Stomach smooth muscle (tissue), 2 donors: ENCODE measurements at regions not wholly inside any gene's neighbourhood (a gene's known extent, or its start where the extent isn't known, plus 50 kb on each side); places are given as distances from the start of the nearest gene placed in this dataset.
"Not testable (repeated sequence)": the region's sequence is repeated elsewhere in the genome, so short reads cannot be mapped to it uniquely, and the experiment has no call there.

Source experiments
- H3K27ac ChIP-seq: one replicate; pipeline ENCODE4 v1.7.0; 2013; ENCODE audit warnings: mild to moderate bottlenecking, low read length, inconsistent platforms
- H3K27me3 ChIP-seq, 2 donors: one replicate each; pipeline ENCODE4 v1.7.0; 2013; ENCODE audit warnings: low read length in 2 of 2; ENCODE audit not compliant: insufficient read depth in 2 of 2, control insufficient read depth in 1 of 2
- H3K36me3 ChIP-seq, 2 donors: one replicate each; pipeline ENCODE4 v1.7.0; 2013; ENCODE audit warnings: low read length in 2 of 2; ENCODE audit not compliant: control insufficient read depth in 2 of 2, insufficient read depth in 2 of 2
- H3K4me1 ChIP-seq: one replicate; pipeline ENCODE4 v1.7.0; 2013; ENCODE audit warnings: low read length; ENCODE audit not compliant: control insufficient read depth, insufficient read depth
- H3K4me3 ChIP-seq, 2 donors: one replicate each; pipeline ENCODE4 v1.7.0; 2013; ENCODE audit warnings: low read length in 2 of 2
- H3K9ac ChIP-seq, 2 donors: one replicate each; pipeline ENCODE4 v1.7.0; 2013; ENCODE audit warnings: low read length in 2 of 2, mild to moderate bottlenecking in 1 of 2
- H3K9me3 ChIP-seq, 2 donors: one replicate each; pipeline ENCODE4 v1.7.0; 2013; ENCODE audit warnings: low read length in 2 of 2; ENCODE audit not compliant: control insufficient read depth in 2 of 2
- donor health status: healthy.
- donor health status: Pancreatic carcinoma.

DNA sequence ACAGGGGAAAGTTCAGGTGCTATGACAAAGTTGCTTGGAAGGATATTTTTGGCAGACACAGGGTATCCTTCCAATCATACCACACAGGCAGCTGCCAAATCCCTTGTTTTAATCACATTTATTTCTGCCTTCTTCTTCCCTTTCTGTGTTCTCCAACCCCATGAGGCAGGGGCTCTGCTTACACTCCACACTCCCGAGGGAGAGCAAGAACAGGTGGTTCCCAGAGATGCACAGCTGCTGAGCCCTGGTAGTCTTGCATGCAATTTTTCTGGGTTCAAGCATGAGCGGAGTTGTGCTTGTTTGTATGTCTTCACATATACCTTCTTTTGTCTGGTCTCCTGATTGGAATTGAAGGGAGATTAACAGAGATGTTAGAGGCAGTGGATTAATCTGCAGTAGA lies 251.7 kb upstream of the ST6GAL2 start:
- H3K36me3 ChIP-seq: no peaks in the 10 kb centered on the region
- no peaks in the 10 kb centered on the region for H3K27me3 ChIP-seq
- H3K27ac ChIP-seq: no peak overlapping the region
- no peak overlapping the region for H3K4me3 ChIP-seq
- H3K4me1 ChIP-seq: no peaks in the 10 kb centered on the region
- no peaks in the 10 kb centered on the region for H3K9me3 ChIP-seq
- no peak overlapping the region for H3K9ac ChIP-seq

DNA sequence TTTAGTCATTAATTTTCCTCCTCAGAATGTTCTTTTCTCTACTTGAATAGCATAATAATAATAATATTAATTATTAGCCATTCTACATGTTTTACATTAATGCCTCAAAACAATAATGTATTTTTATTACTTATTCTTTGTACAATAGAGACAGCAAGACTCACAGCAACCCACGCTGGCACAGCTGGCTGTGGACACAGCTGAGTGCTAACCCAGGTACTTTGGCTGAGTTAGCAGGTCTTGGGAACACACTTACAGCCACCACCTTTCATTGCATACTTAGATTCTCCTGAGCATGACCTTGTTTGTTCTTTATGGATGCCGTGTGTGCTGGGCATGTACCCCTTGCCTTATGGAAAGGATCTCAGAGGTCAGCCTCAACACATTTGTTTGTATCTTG lies 260.2 kb upstream of the ST6GAL2 start:
- Histone ChIP-seq H3K9ac (no peak overlapping the region), H3K4me1 (no peaks in the 10 kb centered on the region), H3K27ac (no peak overlapping the region), H3K27me3 (no peaks in the 10 kb centered on the region), H3K9me3 (no peaks in the 10 kb centered on the region), H3K36me3 (no peaks in the 10 kb centered on the region), H3K4me3 (no peak overlapping the region)

DNA sequence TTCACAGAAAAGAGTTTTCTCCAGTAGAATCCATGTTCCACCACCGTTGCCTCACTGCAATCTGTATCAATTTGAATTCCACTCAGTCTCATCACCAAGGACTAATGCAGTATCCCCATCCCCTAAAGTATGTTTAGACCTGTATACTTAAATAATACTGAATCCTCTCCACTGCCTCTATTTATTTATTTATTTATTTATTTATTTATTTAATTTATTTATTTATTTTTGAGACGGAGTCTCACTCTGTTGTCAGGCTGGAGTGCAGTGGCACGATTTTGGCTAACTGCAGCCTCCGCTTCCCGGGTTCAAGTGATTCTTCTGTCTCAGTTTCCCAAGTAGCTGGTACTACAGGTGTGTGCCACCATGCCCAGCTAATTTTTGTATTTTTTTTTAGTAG lies 260.7 kb upstream of the ST6GAL2 start:
- H3K27ac ChIP-seq, H3K9me3 ChIP-seq, H3K36me3 ChIP-seq, H3K27me3 ChIP-seq, H3K4me1 ChIP-seq, H3K9ac ChIP-seq, H3K4me3 ChIP-seq: not testable (repeated sequence)

DNA sequence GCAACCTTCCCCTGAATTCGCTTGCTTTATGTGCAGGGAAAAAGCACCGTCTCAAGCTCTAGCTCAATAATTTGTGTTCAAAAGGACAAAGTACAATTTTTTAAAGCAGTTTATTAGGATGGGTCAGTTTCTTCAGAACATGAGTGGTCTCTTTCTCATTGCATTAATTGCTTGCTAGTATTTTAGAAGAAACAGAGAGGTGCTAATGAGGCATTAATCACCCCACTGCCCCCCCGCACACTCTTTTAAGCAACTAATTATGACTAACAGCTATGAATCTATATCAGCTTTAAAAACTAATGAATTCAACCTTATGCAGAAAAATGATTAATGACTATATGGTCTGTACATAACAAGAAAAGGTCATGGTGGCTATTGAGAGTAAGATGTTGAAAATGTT lies 262.1 kb upstream of the ST6GAL2 start:
- Histone ChIP-seq H3K27me3 (no peaks in the 10 kb centered on the region), H3K4me1 (no peaks in the 10 kb centered on the region), H3K9me3 (no peaks in the 10 kb centered on the region), H3K4me3 (no peak overlapping the region), H3K36me3 (no peaks in the 10 kb centered on the region), H3K27ac (no peak overlapping the region), H3K9ac (no peak overlapping the region)

DNA sequence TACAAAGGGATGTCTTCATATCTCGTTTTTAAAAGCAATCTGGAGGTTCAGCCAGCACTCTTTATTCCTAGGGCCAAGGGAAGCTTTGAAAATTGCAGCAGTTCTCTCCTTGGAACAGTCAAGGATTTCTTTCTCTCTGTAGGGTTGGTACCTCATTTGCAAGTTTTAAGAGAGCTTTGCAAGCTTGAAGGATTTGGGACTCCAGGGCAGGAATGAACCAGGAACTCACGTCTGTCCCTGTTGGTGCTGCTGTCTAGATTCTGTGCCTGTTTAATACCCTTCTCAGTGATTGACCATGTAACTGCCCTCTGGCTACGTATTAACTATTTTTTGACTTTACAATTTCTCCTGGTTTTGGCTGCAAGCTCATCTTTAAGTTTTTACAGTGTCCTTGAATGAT lies 262.5 kb upstream of the ST6GAL2 start:
- H3K27me3 ChIP-seq: no peaks in the 10 kb centered on the region
- no peak overlapping the region for H3K27ac ChIP-seq
- no peaks in the 10 kb centered on the region for H3K4me1 ChIP-seq
- no peak overlapping the region for H3K4me3 ChIP-seq
- no peak overlapping the region for H3K9ac ChIP-seq
- peaks cover 0 to 3% of the 10 kb centered on the region in 2 donors for H3K9me3 ChIP-seq
- H3K36me3 ChIP-seq: no peaks in the 10 kb centered on the region

DNA sequence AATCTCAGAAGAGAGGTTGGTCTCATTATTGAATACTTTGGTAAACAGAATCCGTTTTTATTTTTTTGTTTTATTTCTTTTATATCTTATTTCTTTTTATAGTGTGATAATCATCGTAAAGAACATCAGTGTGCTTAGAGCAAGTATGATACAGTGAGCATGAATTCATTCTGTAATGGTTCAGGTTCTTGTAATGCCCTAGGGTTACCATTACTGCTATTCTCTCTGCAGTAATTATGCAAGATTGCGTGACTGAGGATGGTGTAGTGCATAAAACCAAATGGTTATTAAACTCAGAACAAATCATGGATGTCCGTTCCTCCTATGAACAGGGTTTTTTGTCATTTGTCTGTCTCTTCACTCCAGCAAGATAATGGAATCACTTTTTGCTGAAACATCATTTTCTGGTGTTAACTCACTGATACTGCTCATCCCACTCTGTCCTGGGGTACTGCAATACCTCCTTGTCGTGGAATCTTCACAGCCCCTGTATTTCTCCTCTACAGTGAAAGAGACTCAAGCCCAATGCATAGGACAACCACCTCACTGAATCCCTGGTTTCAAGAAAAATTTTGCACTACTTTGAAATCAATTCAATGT lies 274.8 kb upstream of the ST6GAL2 start:
- peaks cover 0 to 3% of the 10 kb centered on the region in 2 donors for H3K27me3 ChIP-seq
- H3K36me3 ChIP-seq: no peaks in the 10 kb centered on the region
- H3K9ac ChIP-seq: no peak overlapping the region
- no peak overlapping the region for H3K4me3 ChIP-seq
- H3K9me3 ChIP-seq: peaks cover 0 to 2% of the 10 kb centered on the region in 2 donors
- H3K4me1 ChIP-seq: no peaks in the 10 kb centered on the region
- H3K27ac ChIP-seq: no peak overlapping the region

DNA sequence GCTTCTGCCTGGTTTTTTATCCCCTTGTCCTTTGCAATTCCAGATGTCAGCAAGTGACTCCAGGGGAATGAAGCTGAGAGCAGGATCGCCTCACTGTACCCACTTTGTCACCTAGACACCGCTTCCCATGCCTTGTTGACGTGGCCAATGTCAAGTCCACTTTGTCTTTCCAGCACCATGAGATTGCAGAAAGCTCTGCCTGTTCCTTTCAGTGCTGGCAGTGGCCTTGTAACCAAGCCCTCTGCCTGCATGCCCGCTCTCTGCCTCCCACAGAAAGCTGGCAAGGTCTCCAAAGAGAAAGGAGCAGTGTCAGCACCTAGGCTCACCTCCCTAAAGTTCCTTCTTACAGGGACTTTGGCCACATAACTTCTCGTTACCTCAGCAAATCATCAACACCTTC lies 282.2 kb upstream of the ST6GAL2 start:
- no peaks in the 10 kb centered on the region for H3K4me1 ChIP-seq

DNA sequence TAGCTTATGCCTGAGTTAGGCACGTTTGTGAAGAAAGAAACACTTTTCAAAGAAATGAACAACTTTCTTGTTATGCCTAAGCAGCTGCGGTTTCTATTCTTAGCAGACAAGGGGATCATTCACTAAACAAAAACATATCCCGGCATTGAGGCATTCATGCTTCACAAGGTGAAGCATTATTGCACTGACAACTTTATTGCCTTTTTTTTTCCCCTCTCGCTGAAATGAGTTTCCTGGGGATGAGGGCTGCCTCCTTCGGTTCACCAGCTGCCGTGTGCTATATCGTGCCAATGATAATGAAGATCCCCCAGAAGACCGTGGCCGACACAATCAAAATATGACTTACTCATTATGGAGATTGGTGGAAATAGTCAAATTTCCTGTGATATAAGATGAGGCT lies 288.2 kb upstream of the ST6GAL2 start:
- no peak overlapping the region for H3K4me3 ChIP-seq
- H3K36me3 ChIP-seq: no peaks in the 10 kb centered on the region
- H3K27ac ChIP-seq: no peak overlapping the region
- H3K9me3 ChIP-seq: no peaks in the 10 kb centered on the region
- H3K9ac ChIP-seq: no peak overlapping the region
- no peaks in the 10 kb centered on the region for H3K27me3 ChIP-seq
- H3K4me1 ChIP-seq: no peaks in the 10 kb centered on the region

More for the DNA sequence above, 282.2 kb upstream of the ST6GAL2 start:
- Histone ChIP-seq H3K4me3 (no peak overlapping the region), H3K27me3 (no peaks in the 10 kb centered on the region), H3K9ac (no peak overlapping the region), H3K27ac (no peak overlapping the region), H3K9me3 (no peaks in the 10 kb centered on the region), H3K36me3 (no peaks in the 10 kb centered on the region)

DNA sequence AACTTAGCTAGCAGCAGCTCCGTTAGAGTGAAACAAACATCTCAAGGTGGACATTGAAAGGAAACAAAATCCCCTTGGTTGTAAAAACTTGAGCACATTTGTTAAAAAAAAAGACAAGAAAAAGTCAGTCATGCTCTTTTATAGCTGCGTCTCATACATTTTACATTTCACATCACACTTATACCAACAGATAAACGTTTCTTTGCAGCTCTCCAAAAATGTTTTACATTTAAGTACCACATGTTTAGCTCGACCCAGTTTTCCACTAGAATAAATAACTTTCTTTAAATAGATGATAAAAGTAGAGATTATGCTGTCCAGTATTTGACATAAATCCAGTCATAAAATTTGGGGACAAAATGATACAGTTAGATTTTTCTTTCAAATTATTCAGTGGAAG lies 297.0 kb upstream of the ST6GAL2 start:
- Histone ChIP-seq H3K27me3 (no peaks in the 10 kb centered on the region), H3K36me3 (no peaks in the 10 kb centered on the region), H3K4me1 (no peaks in the 10 kb centered on the region), H3K4me3 (no peak overlapping the region), H3K9ac (no peak overlapping the region), H3K27ac (no peak overlapping the region), H3K9me3 (peaks cover 0 to 6% of the 10 kb centered on the region in 2 donors)

DNA sequence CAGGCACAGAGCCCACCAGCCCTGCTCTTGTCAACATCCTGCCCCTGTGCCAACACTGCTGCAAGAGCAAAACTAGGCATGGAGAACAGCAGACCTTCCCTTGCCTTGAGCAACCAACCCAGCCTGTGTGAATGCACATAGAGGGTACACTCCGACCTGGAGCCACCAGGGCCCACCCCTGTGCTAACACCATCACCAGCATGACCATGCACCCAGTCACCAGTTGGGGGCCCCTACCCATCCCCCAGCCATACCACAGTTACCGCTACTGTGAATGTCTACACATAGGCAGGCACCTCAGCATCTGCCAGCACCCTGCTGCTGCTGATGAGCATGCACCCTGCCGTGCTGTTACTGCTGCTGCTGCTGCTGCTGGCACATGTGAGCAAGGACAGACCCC lies 301.9 kb upstream of the ST6GAL2 start:
- Histone ChIP-seq H3K9me3 (peaks cover 0 to 8% of the 10 kb centered on the region in 2 donors), H3K4me3 (no peak overlapping the region), H3K27ac (no peak overlapping the region), H3K4me1 (no peaks in the 10 kb centered on the region), H3K27me3 (no peaks in the 10 kb centered on the region), H3K9ac (no peak overlapping the region), H3K36me3 (no peaks in the 10 kb centered on the region)

DNA sequence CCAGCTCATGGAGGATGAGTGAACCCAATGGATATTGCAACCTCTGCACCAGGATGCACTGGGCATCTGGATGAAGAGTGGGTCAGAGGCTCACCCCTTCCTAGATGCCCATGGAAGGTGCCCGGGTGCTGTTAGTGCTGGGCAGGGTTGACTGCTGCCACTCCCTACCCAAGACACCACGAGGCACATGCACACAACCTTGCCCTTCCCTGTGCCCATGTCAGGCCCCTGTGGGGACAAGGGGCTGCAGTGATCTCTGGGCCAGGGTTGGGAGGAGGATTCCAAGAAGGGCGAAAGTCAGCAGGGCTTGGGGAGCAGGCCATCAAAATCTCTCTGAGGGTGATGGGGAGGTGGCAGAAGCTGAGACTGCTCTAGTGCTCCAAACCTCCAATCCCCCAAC lies 309.7 kb upstream of the ST6GAL2 start:
- H3K36me3 ChIP-seq: no peaks in the 10 kb centered on the region

More for the DNA sequence above, 309.7 kb upstream of the ST6GAL2 start:
- Histone ChIP-seq H3K4me3 (no peak overlapping the region), H3K27ac (no peak overlapping the region), H3K9me3 (no peaks in the 10 kb centered on the region), H3K4me1 (no peaks in the 10 kb centered on the region), H3K27me3 (no peaks in the 10 kb centered on the region), H3K9ac (no peak overlapping the region)
